ENCODE measurements at regions not wholly inside any gene's neighbourhood (a gene's known extent, or its start where the extent isn't known, plus 50 kb on each side); places are given as distances from the start of the nearest gene placed in this dataset.
"Not testable (repeated sequence)": the region's sequence is repeated elsewhere in the genome, so short reads cannot be mapped to it uniquely, and the experiment has no call there.

DNA sequence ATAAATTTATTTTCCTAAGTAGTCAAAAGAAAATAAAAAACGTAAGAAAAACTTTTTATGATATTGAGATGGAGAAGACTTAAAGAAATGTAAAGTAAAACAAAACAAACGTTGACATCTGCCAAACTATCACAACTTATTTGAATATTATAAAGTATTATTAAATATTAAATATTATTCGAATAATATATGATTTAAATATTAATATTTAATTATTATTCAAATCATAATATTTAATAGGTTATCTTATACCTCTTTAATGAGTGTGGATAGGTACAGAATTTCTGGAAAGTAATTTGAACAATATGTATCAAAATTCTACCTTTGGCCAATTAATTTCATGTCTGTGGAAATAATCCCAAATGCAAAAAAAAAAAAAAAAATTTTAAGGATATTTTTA lies 278.7 kb downstream of the RAD51AP2 start:
- in situ Hi-C loops (cut with HindIII; ENCODE audit: low pct_unique_long_range_greater_than_20kb, low sequenced_read_pairs), result no loop called here
- DNase-seq (ENCODE audit: low read depth, low spot score), result no peak

- in situ Hi-C loops (cut with HindIII; ENCODE audit: low pct_unique_long_range_greater_than_20kb, low sequenced_read_pairs), result no loop called here
- DNase-seq (ENCODE audit: low read depth, low spot score), result no peak
Measured at GRCh38 chr2:17235167-17235566, 283.1 kb downstream of the RAD51AP2 start.

GRCh38 chr2:17232776-17233556 lies 285.3 kb downstream of the RAD51AP2 start:
- in situ Hi-C loops (cut with HindIII; ENCODE audit: low pct_unique_long_range_greater_than_20kb, low sequenced_read_pairs), result no loop called here
- DNase-seq (ENCODE audit: low read depth, low spot score), result no peak

- in situ Hi-C loops (cut with HindIII; ENCODE audit: low pct_unique_long_range_greater_than_20kb, low sequenced_read_pairs), result no loop called here
- no peak for DNase-seq (ENCODE audit: low read depth, low spot score)
Measured at GRCh38 chr2:17231394-17231965, 286.8 kb downstream of the RAD51AP2 start.

DNA sequence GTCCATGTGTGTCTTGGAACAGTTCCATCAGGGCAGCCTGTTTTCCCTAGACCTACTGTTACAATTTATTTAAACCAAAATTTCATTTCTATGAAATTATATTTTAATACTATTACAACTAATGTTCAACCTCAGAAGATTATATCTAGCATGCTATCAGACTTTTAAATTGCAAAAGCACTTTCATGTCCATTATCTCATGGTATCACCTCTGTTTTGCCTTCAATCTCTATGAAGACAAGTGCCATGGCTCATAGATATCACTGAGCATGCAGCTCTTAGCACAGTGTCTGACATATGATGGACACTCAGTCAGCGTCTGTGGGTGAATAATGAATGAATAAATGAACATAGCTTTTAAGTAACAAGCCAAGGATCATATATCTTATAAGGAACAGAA lies 288.8 kb downstream of the RAD51AP2 start:
- DNase-seq (ENCODE audit: low read depth, low spot score), result no peak
- in situ Hi-C loops (cut with HindIII; ENCODE audit: low pct_unique_long_range_greater_than_20kb, low sequenced_read_pairs), result no loop called here

- in situ Hi-C loops (cut with HindIII; ENCODE audit: low pct_unique_long_range_greater_than_20kb, low sequenced_read_pairs), result no loop called here
- no peak for DNase-seq (ENCODE audit: low read depth, low spot score)
Measured at GRCh38 chr2:17228461-17228860, 289.8 kb downstream of the RAD51AP2 start.

- no peak for DNase-seq (ENCODE audit: low read depth, low spot score)
- in situ Hi-C loops (cut with HindIII; ENCODE audit: low pct_unique_long_range_greater_than_20kb, low sequenced_read_pairs), result no loop called here
Measured at GRCh38 chr2:17227856-17228255, 290.4 kb downstream of the RAD51AP2 start.

DNA sequence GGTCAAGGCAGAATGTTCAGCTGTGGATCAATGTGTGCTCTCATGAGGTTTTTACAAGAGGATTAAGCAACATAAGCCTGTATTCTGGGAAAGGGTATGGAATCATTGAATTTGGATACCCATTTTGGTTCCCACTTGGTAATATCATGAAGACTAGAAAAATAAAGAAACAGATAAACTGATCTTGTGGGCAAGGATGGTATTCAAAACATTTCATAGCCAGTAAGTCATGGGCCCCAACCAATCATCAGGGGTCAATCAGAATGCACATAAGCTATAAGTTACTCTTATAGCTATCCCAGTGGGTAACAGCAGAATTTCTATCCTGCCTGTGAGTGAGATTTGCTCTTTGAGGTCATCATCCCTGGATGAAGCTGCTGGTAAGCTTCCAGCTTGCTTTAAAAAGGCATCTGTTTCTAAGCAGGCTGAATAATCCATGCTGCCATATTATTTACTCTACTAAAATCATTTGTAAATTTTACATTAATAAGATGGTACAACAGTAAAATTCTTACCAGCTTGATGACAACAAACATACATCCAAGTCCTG lies 291.2 kb downstream of the RAD51AP2 start:
- no peak for DNase-seq (ENCODE audit: low read depth, low spot score)
- in situ Hi-C loops (cut with HindIII; ENCODE audit: low pct_unique_long_range_greater_than_20kb, low sequenced_read_pairs), result no loop called here

- in situ Hi-C loops (cut with HindIII; ENCODE audit: low pct_unique_long_range_greater_than_20kb, low sequenced_read_pairs), result no loop called here
- no peak for DNase-seq (ENCODE audit: low read depth, low spot score)
Measured at GRCh38 chr2:17223211-17223610, 295.0 kb downstream of the RAD51AP2 start.

- in situ Hi-C loops (cut with HindIII; ENCODE audit: low pct_unique_long_range_greater_than_20kb, low sequenced_read_pairs), result no loop called here
- no peak for DNase-seq (ENCODE audit: low read depth, low spot score)
Measured at GRCh38 chr2:17208511-17208910, 309.7 kb downstream of the RAD51AP2 start.

GRCh38 chr2:17206771-17207170 lies 311.5 kb downstream of the RAD51AP2 start:
- in situ Hi-C loops (cut with HindIII; ENCODE audit: low pct_unique_long_range_greater_than_20kb, low sequenced_read_pairs), result no loop called here
- DNase-seq (ENCODE audit: low read depth, low spot score), result no peak

GRCh38 chr2:17204214-17204613 lies 314.0 kb downstream of the RAD51AP2 start:
- DNase-seq (ENCODE audit: low read depth, low spot score); in situ Hi-C loops (cut with HindIII; ENCODE audit: low pct_unique_long_range_greater_than_20kb, low sequenced_read_pairs): not testable (repeated sequence)

DNA sequence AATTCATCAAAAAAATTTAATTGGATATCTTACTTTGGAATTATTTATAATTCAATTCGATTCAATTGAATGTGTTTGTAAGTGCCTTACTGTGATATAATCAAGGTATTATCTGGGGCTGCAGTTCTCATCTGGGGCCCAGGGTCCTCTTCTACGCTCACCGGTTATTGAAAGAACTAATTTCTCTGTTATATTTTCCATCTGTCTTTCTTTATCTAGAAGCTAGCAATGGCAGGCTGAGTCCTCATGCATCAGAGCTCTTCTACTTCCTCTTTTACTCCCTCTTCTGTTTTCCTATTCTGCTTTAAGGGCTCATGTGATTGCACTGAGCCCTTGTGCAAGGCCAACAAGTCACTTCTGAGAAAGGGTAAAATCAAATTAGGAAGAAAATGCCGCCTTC lies 315.6 kb downstream of the RAD51AP2 start:
- in situ Hi-C loops (cut with HindIII; ENCODE audit: low pct_unique_long_range_greater_than_20kb, low sequenced_read_pairs); DNase-seq (ENCODE audit: low read depth, low spot score): not testable (repeated sequence)

GRCh38 chr2:17199741-17200140 lies 318.5 kb downstream of the RAD51AP2 start:
- in situ Hi-C loops (cut with HindIII; ENCODE audit: low pct_unique_long_range_greater_than_20kb, low sequenced_read_pairs), result no loop called here
- no peak for DNase-seq (ENCODE audit: low read depth, low spot score)

DNA sequence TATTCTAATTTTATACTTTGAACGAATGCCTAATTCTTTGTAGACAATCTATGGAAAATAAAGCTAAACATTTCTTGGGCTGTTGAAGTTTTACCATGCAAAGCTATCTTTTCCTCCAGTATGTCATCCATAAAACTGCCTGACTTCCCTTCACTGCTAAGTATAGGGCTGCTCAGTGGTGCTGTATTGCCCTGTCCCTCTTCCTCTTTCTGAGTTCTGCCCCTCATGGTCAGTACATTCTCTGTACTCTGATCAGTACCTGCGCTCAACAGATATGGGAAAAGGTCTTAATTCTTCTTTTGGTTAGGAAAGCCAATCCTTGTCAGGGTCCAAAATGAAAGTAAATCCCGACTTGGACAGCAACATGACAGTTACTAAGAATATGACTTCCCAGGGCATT lies 321.9 kb downstream of the RAD51AP2 start:
- in situ Hi-C loops (cut with HindIII; ENCODE audit: low pct_unique_long_range_greater_than_20kb, low sequenced_read_pairs), result no loop called here

DNA sequence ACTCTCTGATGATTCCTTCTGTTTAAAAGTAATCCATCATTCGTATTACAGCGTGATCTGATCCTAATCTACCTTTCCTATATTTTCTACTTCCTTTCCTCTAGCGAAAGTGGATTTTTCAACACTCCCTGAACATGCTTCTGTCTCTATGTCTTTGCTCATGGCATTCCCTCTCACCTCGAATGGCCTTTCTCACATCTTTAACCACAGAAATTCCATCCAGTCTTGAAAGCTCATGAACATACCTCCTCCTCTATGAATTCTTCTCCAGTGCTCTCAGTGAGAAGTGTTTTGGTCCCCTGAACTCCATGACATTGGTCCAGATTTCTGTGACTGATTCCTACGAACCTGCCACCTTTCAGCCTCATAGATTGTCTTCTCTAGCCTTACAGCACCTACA lies 323.2 kb downstream of the RAD51AP2 start:
- no peak for DNase-seq (ENCODE audit: low read depth, low spot score)
- in situ Hi-C loops (cut with HindIII; ENCODE audit: low pct_unique_long_range_greater_than_20kb, low sequenced_read_pairs), result no loop called here

More for the DNA sequence above, 321.9 kb downstream of the RAD51AP2 start:
- no peak for DNase-seq (ENCODE audit: low read depth, low spot score)

DNA sequence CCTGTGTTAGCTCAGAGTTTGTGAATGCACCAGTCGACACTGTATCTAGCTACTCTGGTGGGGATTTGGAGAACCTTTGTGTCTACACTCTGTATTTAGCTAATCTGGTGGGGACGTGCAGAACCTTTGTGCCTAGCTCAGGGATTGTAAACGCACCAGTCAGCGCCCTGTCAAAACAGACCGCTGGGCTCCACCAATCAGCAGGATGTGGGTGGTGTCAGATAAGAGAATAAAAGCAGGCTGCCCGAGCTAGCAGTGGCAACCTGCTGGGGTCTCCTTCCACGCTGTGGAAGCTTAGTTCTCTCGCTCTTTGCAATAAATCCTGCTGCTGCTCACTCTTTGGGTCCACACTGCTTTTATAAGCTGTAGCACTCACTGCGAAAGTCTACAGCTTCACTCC lies 324.2 kb downstream of the RAD51AP2 start:
- no peak for DNase-seq (ENCODE audit: low read depth, low spot score)
- in situ Hi-C loops (cut with HindIII; ENCODE audit: low pct_unique_long_range_greater_than_20kb, low sequenced_read_pairs), result no loop called here

- in situ Hi-C loops (cut with HindIII; ENCODE audit: low pct_unique_long_range_greater_than_20kb, low sequenced_read_pairs); DNase-seq (ENCODE audit: low read depth, low spot score): not testable (repeated sequence)
Measured at GRCh38 chr2:17193433-17193890, 324.8 kb downstream of the RAD51AP2 start.

DNA sequence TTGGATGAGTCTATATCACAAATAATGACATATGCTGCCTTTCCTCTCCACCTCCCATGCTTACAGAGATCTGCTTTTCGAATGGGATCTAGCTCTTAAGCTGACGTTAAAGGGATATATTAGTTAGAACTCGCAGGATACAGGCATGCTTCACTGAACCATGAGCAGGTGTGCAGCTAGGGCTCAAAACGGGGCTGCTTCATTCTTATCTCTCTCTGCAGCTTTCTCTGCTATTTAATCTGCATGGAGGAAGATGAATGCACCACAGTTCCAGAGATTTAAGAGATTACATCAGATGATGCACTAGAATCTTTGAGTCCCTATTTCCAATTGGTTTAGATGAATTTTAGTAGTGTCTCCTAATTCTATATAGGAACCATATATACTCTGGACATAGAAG lies 327.0 kb downstream of the RAD51AP2 start:
- in situ Hi-C loops (cut with HindIII; ENCODE audit: low pct_unique_long_range_greater_than_20kb, low sequenced_read_pairs), result no loop called here
- DNase-seq (ENCODE audit: low read depth, low spot score), result no peak
